Anterior cingulate cortex (tissue), 58 donors: ENCODE measurements at regions not wholly inside any gene's neighbourhood (a gene's known extent, or its start where the extent isn't known, plus 50 kb on each side); places are given as distances from the start of the nearest gene placed in this dataset.
"Not testable (repeated sequence)": the region's sequence is repeated elsewhere in the genome, so short reads cannot be mapped to it uniquely, and the experiment has no call there.

Experiments
- DNase-seq, 58 donors: peaks; one replicate each; lab custom pipeline; 2025; lab: John Stamatoyannopoulos, UW

DNA sequence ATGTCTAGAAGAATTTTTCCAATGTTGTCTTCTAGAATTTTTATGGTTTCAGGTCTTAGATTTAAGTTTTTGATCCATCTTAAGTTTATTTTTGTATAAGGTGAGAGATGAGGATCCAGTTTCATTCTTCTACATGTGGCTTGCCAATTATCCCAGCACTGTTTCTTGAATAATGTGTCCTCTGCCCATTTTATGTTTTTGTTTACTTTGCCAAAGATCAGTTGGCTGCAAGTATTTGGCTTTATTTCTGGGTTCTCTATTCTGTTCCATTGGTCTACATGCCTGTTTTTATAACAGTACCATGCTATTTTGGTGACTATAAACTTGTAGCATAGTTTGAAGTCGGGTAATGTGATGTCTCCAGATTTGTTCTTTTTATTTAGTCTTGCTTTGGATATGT is 78.2 kb upstream of the PTPN13 start:
- DNase-seq = not testable (repeated sequence)

DNA sequence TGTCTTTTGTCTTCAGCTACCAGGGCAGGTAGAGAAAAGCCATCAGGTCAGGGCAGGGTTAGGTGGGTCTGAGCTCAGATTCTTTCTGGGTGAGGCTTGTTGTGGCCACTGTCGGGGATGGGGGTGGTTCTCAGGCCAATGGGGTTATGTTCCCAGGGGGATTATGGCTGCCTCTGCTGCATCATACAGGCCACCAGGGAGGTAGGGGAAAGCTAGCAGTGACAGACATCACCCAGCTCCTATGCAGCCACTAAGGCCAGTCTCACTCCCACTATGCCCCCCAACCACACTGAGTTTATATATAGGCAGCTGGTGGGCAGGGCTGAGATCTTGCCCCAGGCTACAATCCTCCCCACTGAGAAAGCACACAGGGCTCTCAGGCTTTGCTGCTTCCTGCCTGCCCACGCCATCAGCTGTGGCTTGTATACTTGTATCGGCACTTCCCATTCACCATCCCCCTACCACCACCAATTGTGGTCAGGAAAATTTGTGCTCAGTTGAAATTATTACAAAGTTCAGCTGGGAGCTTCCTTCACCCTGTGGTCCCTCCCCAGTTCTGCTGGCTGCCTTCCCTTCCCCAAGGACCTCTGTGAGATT is 72.6 kb upstream of the PTPN13 start:
- no peak for DNase-seq

DNA sequence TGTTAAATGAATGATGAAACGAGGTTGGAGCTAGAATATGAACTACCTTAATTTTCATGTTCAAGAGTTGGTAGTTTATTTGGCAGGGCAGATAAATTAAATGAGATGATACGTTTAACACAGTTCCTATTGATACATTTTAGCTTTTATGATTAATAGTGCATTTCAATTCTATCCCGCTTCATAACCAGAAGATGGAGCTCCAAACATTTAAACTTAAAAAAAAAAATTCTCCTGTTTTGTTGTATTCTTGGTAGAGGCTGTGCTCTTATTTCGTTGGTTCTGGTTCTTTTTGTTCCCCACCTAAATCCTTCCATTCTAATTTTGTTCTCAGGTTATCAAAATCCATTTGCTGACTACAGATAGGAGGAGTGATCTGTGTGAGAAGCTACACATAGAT is 71.8 kb upstream of the PTPN13 start:
- DNase-seq = no peak

DNA sequence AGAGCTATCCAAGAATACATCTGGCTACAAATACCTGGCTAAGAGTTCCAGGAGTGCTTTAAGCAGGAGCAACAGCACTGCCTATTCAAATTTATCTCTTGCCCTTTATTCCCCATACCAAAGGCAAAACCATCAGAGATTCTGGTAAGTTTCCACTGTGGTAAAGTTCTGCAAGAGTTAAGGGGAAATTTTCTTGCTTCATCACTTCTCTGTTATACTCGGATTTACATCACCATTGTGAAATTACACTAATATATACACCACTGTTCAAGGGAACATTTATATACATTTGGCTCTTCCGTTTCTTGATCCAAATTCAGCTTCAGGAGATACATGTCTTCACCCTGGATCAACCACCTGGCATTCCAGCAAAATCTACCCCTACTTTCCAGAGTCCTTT is 70.8 kb upstream of the PTPN13 start:
- DNase-seq = no peak

DNA sequence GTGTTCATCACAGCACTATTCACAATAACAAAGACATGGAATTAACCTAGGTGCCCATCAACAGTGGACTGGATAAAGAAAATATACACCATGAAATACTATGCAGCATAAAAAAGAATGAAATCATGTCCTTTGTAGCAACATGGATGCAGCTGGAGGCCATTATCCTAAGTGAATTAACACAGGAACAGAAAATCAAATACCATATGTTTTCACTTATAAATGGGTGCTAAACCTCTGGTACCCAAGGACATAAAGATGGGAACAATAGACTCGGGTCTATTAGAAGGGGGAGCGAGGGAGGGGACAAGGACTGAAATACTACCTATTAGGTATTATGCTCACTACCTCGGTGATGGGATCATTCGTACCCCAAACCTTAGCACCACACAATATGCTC is 66.4 kb upstream of the PTPN13 start:
- not testable (repeated sequence) for DNase-seq

DNA sequence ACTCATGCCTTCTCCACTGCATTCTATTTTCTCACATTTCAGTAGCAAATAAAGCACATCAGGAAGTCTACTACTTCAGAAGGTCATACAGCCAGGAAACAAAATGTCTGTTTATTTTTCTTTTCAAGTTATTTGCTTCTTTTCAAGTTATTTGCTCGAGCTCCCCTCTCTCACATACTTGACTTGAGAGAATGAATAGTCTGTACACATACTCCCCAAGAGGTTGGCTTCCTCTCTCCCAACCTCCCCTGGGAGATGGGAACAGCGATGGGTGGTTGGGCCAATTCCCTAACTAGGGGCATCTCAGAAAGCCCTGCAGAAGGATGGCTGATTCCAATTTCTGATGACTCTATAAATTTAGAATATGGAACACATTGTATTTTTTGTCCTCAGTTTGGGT is 64.7 kb upstream of the PTPN13 start:
- DNase-seq = no peak

DNA sequence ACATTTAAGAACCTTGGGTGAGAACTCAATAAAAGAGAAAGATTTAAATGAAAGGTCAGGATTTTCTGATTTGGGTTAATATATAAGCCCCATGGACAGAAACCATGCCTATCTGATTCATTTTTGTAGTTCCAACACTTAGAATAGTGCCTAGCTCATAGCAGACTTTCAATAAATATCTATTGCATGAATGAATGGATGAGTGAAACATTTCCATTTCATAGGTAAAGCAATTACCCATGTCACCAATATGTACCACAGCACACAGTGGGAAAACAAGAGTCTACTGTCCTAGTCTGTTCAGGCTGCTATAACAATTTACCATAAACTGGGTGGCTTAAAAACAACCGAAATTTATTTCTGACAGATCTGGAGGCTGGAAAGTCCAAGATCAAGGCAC is 63.9 kb upstream of the PTPN13 start:
- DNase-seq = no peak

DNA sequence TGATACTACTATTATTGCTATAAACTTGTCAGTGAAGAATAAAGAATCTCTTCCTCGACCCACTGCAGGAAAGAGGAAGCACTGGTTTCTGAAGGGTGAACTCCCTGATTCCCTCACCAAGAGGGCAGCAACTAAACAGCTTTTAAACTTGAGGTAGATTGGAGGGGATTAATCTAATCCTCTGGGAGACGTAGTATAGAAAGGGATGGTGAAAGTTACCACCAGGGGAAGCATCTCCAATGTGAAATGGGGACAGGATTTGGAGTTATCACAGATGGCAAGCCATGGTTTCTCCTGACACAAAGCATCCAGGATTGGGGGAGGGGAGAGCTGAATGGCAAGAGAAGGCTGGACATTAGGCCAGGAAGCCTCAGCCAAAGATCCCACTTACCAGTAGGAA is 62.7 kb upstream of the PTPN13 start:
- no peak for DNase-seq

DNA sequence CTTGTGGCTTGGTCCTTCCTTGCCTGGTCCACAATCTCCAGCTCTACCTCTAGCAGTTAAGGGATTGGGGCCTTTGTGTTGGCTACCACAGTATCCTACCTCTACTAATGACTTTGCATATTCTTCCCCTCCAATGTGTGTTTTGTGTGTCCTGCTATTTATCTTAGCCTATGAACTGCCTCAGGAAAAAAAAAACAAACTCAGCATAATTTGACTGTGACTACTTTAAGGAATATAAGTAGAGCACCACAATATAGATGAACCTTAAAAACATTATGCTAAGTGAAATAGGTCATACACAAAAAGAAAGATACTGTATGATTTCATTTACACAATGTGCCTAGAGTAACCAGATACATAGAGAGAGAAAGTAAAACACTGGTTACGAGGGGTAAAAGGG is 61.3 kb upstream of the PTPN13 start:
- DNase-seq = no peak

DNA sequence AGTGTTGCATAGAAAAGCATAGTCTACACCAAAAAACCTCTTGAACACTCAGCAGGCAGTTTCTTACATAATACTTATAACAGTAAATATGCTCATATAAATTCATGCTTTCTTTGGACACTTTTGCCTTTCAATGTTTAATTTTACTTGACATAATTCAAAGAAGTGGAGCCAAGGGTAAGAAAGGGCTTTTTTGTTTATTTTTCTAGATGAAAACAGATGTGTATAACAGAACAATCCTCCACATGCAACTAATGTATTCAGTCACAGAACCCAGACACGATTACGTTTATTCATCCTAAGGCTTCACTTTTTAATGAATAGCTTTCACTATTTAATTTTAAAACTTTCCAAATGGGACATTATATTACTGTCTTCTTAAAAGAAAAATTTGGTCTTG is 58.0 kb upstream of the PTPN13 start:
- DNase-seq = no peak

DNA sequence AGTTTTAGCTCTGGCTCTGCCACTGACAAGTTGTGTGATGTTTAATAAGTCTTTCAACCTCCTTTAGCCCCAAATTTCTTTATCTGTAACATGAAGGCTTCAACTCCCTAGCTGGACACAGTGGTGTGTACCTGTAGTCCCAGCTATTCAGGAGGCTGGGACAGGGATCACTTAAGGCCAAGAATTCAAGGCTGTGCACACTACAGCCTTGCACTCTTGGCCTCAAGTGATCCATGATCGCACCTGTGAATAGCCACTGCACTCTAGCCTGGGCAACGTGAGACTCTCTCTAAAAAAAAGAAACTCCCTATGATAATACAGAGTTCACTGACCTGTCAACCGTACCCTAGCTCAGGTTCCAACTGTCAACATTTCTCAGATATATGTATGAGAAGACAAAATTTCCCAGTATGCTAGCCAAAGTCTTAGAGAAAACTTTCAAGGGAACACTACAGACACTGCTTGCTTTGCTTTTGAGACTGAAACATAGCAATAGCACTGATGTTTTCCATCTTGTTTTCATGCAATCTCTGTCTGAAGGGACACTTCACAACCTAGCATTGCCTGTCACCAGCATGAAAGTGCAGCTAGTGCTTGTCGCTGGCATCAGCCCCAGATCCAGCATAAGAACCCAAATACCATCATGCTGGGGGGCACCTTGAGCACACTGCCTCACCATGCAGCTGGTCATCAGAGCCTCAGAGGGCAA is 51.6 kb upstream of the PTPN13 start:
- DNase-seq = no peak

DNA sequence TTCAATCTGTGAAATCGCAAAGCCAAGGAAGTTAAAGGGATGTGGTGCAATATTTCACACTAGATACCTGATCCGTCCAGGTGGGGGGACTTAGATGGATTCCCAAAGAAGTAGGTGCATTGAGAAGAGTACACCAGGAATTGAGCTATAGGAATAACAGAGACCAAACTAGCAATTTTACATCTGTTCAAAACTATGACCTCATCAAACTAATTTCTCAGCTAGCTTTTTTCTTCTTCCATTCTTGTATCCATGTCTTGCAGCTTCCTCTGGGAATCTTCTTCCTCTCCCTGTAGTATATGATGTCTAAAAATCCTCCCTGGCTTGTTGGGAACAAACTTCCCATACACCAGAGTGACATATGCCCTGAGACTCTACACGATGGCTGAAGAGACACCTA is 51.0 kb upstream of the PTPN13 start:
- DNase-seq = no peak

DNA sequence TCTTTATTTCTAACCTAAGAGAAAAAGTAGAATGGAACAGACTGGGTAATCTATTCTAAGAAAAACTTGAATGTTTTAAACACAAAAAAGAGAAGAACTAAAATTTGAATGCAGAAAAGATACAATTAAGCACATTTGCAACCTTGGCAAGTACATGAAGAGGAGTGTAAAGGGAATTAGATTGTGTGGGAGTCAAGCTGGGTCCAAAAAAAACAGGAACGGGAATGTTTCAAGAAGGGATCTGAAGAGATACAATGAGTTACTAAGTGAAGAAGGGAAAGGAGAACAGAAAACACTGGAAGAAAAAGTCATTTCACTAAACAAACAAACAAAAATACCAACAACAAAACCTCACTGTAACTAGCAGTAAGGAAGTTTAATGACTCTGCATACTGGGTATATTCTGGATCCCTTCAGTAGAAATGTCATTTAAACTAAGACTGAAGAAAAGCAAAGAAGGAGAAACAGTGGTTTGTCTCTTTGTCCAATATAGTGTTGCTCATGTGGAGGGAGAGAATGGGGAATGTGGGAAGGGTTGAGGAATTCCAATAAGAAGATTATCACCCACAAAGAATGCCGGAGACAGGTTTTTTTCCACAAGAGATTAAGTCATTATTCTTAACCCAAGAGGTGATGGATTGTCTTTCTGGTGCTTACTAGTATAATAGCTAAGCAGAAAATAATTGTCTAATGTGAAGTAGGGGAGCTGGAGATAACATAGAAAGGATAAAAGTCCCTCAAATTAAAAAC is 50.4 kb upstream of the PTPN13 start:
- DNase-seq = peak in 2 of 58 donors; percentile 8 to 19

DNA sequence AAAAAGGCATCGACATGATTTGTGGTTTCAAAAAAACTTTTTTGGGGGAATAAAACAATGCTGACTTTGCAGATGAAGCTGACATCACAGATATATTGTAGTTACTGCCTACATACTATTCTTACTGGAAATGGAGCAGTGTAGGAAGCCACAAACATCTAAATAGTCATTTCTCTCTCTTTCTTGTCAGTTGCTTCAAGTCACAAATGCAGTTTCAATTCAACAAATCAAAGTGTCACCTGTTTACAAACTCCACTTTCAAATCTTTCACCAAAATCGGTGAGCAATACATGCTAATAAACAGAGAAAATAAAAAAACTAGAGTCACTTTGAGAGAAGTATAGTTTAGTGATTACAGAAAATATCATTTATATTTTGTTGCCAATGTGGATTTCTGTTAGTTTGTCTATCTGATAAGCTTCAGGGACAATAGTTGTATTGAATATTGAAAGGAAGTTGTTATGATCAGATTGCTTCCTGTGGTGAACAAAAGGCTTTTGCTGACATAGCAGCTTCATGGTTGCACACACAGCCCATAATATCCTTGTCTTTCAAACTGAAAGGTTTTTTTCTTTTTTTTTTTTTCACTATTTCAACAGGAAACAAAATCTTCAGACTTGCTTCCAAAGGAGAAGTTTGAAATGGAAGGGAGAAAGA is 49.7 kb upstream of the PTPN13 start:
- DNase-seq = no peak
